ENCODE measurements at regions not wholly inside any gene's neighbourhood (a gene's known extent, or its start where the extent isn't known, plus 50 kb on each side); places are given as distances from the start of the nearest gene placed in this dataset.

DNA sequence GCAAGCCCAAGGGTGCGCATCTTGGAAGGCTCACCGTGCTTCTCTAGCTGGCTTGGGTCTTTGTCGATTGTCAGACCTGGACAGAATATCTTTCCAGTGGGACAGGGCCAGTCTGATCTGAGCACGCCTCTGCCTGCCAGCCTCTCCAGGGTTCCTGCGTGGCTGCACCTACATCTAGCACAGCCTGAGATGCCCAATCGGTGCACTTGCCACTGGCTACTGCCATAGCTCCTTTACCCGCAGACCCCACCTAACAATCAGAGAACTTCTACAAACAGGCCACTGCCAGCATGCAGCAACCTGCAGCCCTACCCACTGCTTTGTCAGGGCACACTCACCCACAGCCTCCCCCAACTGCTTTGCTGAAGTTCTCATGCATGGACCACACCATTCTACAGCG, 56.7 kb upstream of the PHACTR3 start:
- TF ChIP-seq, protein P1, sequence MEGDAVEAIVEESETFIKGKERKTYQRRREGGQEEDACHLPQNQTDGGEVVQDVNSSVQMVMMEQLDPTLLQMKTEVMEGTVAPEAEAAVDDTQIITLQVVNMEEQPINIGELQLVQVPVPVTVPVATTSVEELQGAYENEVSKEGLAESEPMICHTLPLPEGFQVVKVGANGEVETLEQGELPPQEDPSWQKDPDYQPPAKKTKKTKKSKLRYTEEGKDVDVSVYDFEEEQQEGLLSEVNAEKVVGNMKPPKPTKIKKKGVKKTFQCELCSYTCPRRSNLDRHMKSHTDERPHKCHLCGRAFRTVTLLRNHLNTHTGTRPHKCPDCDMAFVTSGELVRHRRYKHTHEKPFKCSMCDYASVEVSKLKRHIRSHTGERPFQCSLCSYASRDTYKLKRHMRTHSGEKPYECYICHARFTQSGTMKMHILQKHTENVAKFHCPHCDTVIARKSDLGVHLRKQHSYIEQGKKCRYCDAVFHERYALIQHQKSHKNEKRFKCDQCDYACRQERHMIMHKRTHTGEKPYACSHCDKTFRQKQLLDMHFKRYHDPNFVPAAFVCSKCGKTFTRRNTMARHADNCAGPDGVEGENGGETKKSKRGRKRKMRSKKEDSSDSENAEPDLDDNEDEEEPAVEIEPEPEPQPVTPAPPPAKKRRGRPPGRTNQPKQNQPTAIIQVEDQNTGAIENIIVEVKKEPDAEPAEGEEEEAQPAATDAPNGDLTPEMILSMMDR (IDR thresholded peaks at IDR 0.05; ENCODE audit: low read depth, low read length) = no peak
- TF ChIP-seq POLR2A (IDR thresholded peaks at IDR 0.05; ENCODE audit: extremely low read depth, insufficient read length) (no peak), MYC (IDR thresholded peaks at IDR 0.05; ENCODE audit: low read depth, low read length) (no peak)
- TF ChIP-seq, protein P2, sequence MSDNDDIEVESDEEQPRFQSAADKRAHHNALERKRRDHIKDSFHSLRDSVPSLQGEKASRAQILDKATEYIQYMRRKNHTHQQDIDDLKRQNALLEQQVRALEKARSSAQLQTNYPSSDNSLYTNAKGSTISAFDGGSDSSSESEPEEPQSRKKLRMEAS (IDR thresholded peaks at IDR 0.05; ENCODE audit: low read depth, low read length) = no peak

Data from NB4 (cell line).